ENCODE measurements at regions not wholly inside any gene's neighbourhood (a gene's known extent, or its start where the extent isn't known, plus 50 kb on each side); places are given as distances from the start of the nearest gene placed in this dataset.

DNA sequence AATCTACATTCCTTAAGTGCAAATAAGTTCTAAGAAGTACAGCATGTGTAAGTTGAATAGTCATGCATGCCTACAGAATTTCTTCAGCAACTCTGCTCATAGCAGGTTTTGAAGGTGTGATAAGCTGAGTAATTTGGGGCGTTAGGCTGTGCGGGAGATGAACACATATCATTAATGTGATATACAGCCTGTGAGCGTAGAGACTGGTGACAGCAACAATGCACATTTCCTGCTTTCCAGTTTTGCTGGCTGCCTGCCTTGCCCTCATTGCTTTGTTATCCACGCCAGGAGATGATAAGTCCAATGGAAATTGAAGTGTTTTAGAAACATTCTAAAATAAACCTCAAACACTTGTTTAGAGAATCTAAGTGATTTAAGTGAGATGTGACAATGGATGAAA lies 1709.4 kb downstream of the ARAP2 start:
- TF ChIP-seq, protein P1, sequence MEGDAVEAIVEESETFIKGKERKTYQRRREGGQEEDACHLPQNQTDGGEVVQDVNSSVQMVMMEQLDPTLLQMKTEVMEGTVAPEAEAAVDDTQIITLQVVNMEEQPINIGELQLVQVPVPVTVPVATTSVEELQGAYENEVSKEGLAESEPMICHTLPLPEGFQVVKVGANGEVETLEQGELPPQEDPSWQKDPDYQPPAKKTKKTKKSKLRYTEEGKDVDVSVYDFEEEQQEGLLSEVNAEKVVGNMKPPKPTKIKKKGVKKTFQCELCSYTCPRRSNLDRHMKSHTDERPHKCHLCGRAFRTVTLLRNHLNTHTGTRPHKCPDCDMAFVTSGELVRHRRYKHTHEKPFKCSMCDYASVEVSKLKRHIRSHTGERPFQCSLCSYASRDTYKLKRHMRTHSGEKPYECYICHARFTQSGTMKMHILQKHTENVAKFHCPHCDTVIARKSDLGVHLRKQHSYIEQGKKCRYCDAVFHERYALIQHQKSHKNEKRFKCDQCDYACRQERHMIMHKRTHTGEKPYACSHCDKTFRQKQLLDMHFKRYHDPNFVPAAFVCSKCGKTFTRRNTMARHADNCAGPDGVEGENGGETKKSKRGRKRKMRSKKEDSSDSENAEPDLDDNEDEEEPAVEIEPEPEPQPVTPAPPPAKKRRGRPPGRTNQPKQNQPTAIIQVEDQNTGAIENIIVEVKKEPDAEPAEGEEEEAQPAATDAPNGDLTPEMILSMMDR (IDR thresholded peaks at IDR 0.05): no peak
- TF ChIP-seq, protein P2, sequence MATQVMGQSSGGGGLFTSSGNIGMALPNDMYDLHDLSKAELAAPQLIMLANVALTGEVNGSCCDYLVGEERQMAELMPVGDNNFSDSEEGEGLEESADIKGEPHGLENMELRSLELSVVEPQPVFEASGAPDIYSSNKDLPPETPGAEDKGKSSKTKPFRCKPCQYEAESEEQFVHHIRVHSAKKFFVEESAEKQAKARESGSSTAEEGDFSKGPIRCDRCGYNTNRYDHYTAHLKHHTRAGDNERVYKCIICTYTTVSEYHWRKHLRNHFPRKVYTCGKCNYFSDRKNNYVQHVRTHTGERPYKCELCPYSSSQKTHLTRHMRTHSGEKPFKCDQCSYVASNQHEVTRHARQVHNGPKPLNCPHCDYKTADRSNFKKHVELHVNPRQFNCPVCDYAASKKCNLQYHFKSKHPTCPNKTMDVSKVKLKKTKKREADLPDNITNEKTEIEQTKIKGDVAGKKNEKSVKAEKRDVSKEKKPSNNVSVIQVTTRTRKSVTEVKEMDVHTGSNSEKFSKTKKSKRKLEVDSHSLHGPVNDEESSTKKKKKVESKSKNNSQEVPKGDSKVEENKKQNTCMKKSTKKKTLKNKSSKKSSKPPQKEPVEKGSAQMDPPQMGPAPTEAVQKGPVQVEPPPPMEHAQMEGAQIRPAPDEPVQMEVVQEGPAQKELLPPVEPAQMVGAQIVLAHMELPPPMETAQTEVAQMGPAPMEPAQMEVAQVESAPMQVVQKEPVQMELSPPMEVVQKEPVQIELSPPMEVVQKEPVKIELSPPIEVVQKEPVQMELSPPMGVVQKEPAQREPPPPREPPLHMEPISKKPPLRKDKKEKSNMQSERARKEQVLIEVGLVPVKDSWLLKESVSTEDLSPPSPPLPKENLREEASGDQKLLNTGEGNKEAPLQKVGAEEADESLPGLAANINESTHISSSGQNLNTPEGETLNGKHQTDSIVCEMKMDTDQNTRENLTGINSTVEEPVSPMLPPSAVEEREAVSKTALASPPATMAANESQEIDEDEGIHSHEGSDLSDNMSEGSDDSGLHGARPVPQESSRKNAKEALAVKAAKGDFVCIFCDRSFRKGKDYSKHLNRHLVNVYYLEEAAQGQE (IDR thresholded peaks at IDR 0.05; ENCODE audit: insufficient read depth in 1 of 2, low read depth in 2 of 2, low read length in 1 of 2): no peak
- no peak for TF ChIP-seq POLR2AphosphoS5 (IDR thresholded peaks at IDR 0.05; ENCODE audit: low read depth, low read length)

All from Panc1 (cell line).